IMR-90 (cell line): ENCODE measurements at regions not wholly inside any gene's neighbourhood (a gene's known extent, or its start where the extent isn't known, plus 50 kb on each side); places are given as distances from the start of the nearest gene placed in this dataset.
A peak's percentile ranks its signal among the peaks of the same experiment; 100 is the strongest.

ENCODE experiments used
- ATAC-seq: fragments of 200-7000 bp; cut with Tn5 transposase; 2 replicates; pipeline ENCODE4 v1.9.1; 2020; ENCODE audit warnings: low read depth, mild to moderate bottlenecking, moderate library complexity
- BruUV-seq: library from RNA; stranded (reverse); fragments of 400-500 nt; replicated peaks from 2 replicates; lab custom pipeline; 2021; lab: Mats Ljungman, UMichigan
- CTCF ChIA-PET: fragments of 300-600 bp; formaldehyde crosslinking; extraction: SDS; loops from one replicate; lab custom pipeline; 2021; ENCODE audit warnings: antibody characterized with exemption; lab: Yijun Ruan, JAX
- POLR2A ChIA-PET: fragments of 300-600 bp; sonication (Branson Sonifier 250); formaldehyde crosslinking; loops from one replicate; lab custom pipeline; 2022; ENCODE audit warnings: antibody characterized with exemption; ENCODE audit not compliant: unreplicated experiment; lab: Charles Lee
- DNase-seq: peaks from one replicate; pipeline ENCODE4 v3.0.0; 2013
- H2AFZ ChIP-seq: replicated peaks from 2 replicates; pipeline ENCODE3; 2013; ENCODE audit warnings: low read length, mild to moderate bottlenecking; ENCODE audit not compliant: poor library complexity
- H2AK5ac ChIP-seq: 2 replicates; pipeline ENCODE4 v1.6.1; 2013; ENCODE audit warnings: low read depth, low read length, inconsistent platforms
- H2AK9ac ChIP-seq: replicated peaks from 2 replicates; pipeline ENCODE3; 2013; ENCODE audit warnings: mild to moderate bottlenecking, low read depth, low read length, moderate library complexity; ENCODE audit not compliant: poor library complexity
- H2BK120ac ChIP-seq: 2 replicates; pipeline ENCODE4 v1.6.1; 2013; ENCODE audit warnings: low read depth, low read length, inconsistent platforms
- H2BK15ac ChIP-seq: 3 replicates; pipeline ENCODE4 v1.6.1; 2013; ENCODE audit warnings: low read depth, low read length, inconsistent platforms
- H2BK20ac ChIP-seq: 2 replicates; pipeline ENCODE4 v1.6.1; 2013; ENCODE audit warnings: low read depth, mild to moderate bottlenecking, inconsistent platforms, low read length, moderate library complexity
- H2BK5ac ChIP-seq: 2 replicates; pipeline ENCODE4 v1.6.1; 2013; ENCODE audit warnings: mild to moderate bottlenecking, low read depth, low read length, inconsistent platforms; ENCODE audit not compliant: poor library complexity, severe bottlenecking
- H3K14ac ChIP-seq: replicated peaks from 2 replicates; pipeline ENCODE4 v1.6.1; 2013; ENCODE audit warnings: low read depth, low read length, inconsistent platforms
- H3K18ac ChIP-seq: 2 replicates; pipeline ENCODE4 v1.6.1; 2013; ENCODE audit warnings: low read depth, low read length, control low read depth
- H3K23ac ChIP-seq: 2 replicates; pipeline ENCODE4 v1.6.1; 2013; ENCODE audit warnings: low read depth, low read length, inconsistent platforms
- H3K27ac ChIP-seq: 2 replicates; pipeline ENCODE4 v1.5.1; 2013; ENCODE audit warnings: mild to moderate bottlenecking, control low read depth, low read length; ENCODE audit not compliant: insufficient read depth
- H3K27me3 ChIP-seq: 2 replicates; pipeline ENCODE4 v1.6.1; 2013; ENCODE audit warnings: low read length; ENCODE audit not compliant: control insufficient read depth, insufficient read depth
- H3K36me3 ChIP-seq: 2 replicates; pipeline ENCODE4 v1.6.1; 2013; ENCODE audit warnings: low read length, mixed read lengths; ENCODE audit not compliant: control insufficient read depth, insufficient read depth
- H3K4ac ChIP-seq: 2 replicates; pipeline ENCODE4 v1.6.1; 2013; ENCODE audit warnings: low read depth, low read length, inconsistent platforms
- H3K4me1 ChIP-seq: 2 replicates; pipeline ENCODE4 v1.6.1; 2013; ENCODE audit warnings: low read length, mixed read lengths; ENCODE audit not compliant: control insufficient read depth, insufficient read depth
- H3K4me2 ChIP-seq: 2 replicates; pipeline ENCODE4 v1.6.1; 2013; ENCODE audit warnings: low read depth, mild to moderate bottlenecking, control low read depth, low read length, moderate library complexity
- H3K4me3 ChIP-seq: 2 replicates; pipeline ENCODE4 v1.5.1; 2013; ENCODE audit warnings: low read depth, mild to moderate bottlenecking, control low read depth, low read length, moderate library complexity; ENCODE audit not compliant: insufficient read depth
- H3K56ac ChIP-seq: 2 replicates; pipeline ENCODE4 v1.6.1; 2013; ENCODE audit warnings: low read length, inconsistent platforms; ENCODE audit not compliant: insufficient read depth; ENCODE audit errors: extremely low read depth
- H3K79me1 ChIP-seq, 2 experiments: 2 replicates each; pipeline ENCODE4 v1.6.1; 2013; ENCODE audit warnings: low read length in 2 of 2, inconsistent platforms in 1 of 2, low read depth in 1 of 2
- H3K9ac ChIP-seq: 2 replicates; pipeline ENCODE4 v1.6.1; 2013; ENCODE audit warnings: low read depth, low read length, control low read depth
- H3K9me1 ChIP-seq: 2 replicates; pipeline ENCODE4 v1.6.1; 2013; ENCODE audit warnings: low read length, inconsistent platforms; ENCODE audit not compliant: insufficient read depth
- H3K9me3 ChIP-seq: 2 replicates; pipeline ENCODE4 v1.6.1; 2013; ENCODE audit warnings: low read length; ENCODE audit not compliant: control insufficient read depth, insufficient read depth
- H4K20me1 ChIP-seq: 2 replicates; pipeline ENCODE4 v1.6.1; 2013; ENCODE audit warnings: low read length, inconsistent platforms; ENCODE audit not compliant: insufficient read depth
- H4K5ac ChIP-seq: 2 replicates; pipeline ENCODE4 v1.6.1; 2013; ENCODE audit warnings: mild to moderate bottlenecking, low read depth, low read length, control low read depth
- H4K8ac ChIP-seq, 2 experiments: 2 replicates each; pipeline ENCODE4 v1.6.1; 2013; ENCODE audit warnings: low read depth in 2 of 2, low read length in 2 of 2, control low read depth in 1 of 2, inconsistent platforms in 1 of 2
- H4K91ac ChIP-seq: 2 replicates; pipeline ENCODE4 v1.6.1; 2013; ENCODE audit warnings: low read depth, low read length, inconsistent platforms; ENCODE audit not compliant: insufficient read depth
- CEBPB ChIP-seq: IDR thresholded peaks from 2 replicates; pipeline ENCODE4 v1.6.1; 2012; ENCODE audit warnings: low read depth, low read length, improper control_type of control experiment
- CTCF ChIP-seq: conservative IDR thresholded peaks from 2 replicates; pipeline ENCODE4 v1.5.1; 2012; ENCODE audit warnings: mild to moderate bottlenecking, low read depth, low read length, improper control_type of control experiment
- MAFK ChIP-seq: IDR thresholded peaks from 2 replicates; pipeline ENCODE4 v1.6.1; 2012; ENCODE audit warnings: low read depth, low read length, improper control_type of control experiment
- SMC3 ChIP-seq: fragments of 150-350 bp; IDR thresholded peaks from 2 replicates; pipeline ENCODE4 v1.6.1; 2016; ENCODE audit warnings: low read depth, mild to moderate bottlenecking, antibody characterized with exemption, low read length, moderate library complexity
- USF2 ChIP-seq: fragments of 150-350 bp; IDR thresholded peaks from 2 replicates; pipeline ENCODE4 v1.6.1; 2017; ENCODE audit warnings: mild to moderate bottlenecking, antibody characterized with exemption, low read length, low read depth
- WGBS, 2 experiments: methylation state at CpG; one replicate each; pipeline versions ENCODE4 v1.1.5 to v1.1.7; 2013; ENCODE audit warnings: missing lambda C conversion rate in 2 of 2; ENCODE audit not compliant: insufficient read length in 1 of 2; ENCODE audit errors: extremely low coverage in 2 of 2; 5-methylcytosine and 5-hydroxymethylcytosine counted together
- dilution Hi-C: fragments of 300-500 bp; cut with HindIII; formaldehyde crosslinking; loops from one replicate; pipeline ENCODE4 v1.14.3; 2018; ENCODE audit warnings: low sequenced_read_pairs; ENCODE audit not compliant: unreplicated experiment
- in situ Hi-C: fragments of 300-500 bp; cut with MboI; formaldehyde crosslinking; loops from 3 replicates; pipeline ENCODE4 v1.14.3; 2019; ENCODE audit warnings: low sequenced_read_pairs, inconsistent platforms, mixed read lengths
- intact Hi-C: fragments of 100-400 bp; cut with micrococcal nuclease; formaldehyde crosslinking; loops from 2 replicates; pipeline ENCODE4 v1.10.0; 2022

DNA sequence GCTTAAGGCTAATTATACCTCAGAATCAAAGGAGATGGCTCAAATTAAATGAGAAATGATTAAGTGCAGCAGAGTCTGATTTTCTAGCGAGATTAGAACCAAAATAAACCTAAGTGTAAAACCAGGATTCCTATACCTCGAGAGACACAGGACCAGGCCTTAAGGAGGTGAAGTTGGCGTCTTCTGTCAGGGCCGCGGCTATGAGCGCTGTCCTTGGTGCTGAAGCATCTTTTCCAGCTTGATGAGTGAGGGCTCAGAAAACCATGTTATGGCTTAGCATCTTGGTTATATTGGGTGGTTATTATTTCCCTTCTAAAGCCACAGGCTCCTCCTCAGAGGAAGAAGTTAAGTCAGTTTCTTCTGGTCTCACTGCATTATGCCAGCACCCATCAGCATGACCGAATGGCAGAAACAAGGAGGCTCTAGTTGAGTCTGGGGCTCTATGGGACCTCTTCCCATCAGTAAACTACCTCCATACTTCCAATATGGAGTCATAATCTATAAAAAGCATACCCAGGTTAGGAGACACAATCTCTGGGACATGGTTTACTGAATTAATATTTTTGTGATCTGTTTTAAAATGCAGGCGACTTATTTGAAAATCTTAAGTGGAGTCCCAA lies 120.1 kb upstream of the NMNAT3 start:
- H4K8ac ChIP-seq: no peak overlapping the region
- H3K4me3 ChIP-seq: no peak overlapping the region
- no peak overlapping the region for H3K4ac ChIP-seq
- no peak overlapping the region for H3K4me2 ChIP-seq
- no peaks in the 10 kb centered on the region for H4K20me1 ChIP-seq
- H2AK9ac ChIP-seq: no peak overlapping the region
- H3K23ac ChIP-seq: no peak overlapping the region
- no peaks in the 10 kb centered on the region for H3K4me1 ChIP-seq
- no peak overlapping the region for H4K91ac ChIP-seq
- WGBS, 2 experiments: no CpG with 5 or more reads among the region's 8 CpGs
- intact Hi-C loops (no loop called here), dilution Hi-C loops (no loop called here), in situ Hi-C loops (no loop called here)
- no peaks in the 10 kb centered on the region for H3K79me1 ChIP-seq
- H2BK120ac ChIP-seq: no peak overlapping the region
- ChIA-PET CTCF (no interaction called here), POLR2A (no interaction called here)
- H3K14ac ChIP-seq: no peak overlapping the region
- peaks cover under 1% of the 10 kb centered on the region; the same call in 1 of the 2 replicates for H3K9me3 ChIP-seq
- no peak overlapping the region for H3K18ac ChIP-seq
- H3K27ac ChIP-seq: no peak overlapping the region
- no peak overlapping the region for H3K56ac ChIP-seq
- H3K36me3 ChIP-seq: no peaks in the 10 kb centered on the region
- DNase-seq: peak; percentile 6
- TF ChIP-seq CEBPB (no peak), USF2 (no peak), SMC3 (no peak), CTCF (no peak), MAFK (no peak)
- no peaks in the 10 kb centered on the region for H3K9me1 ChIP-seq
- no peak overlapping the region for H4K5ac ChIP-seq
- no peaks in the 10 kb centered on the region for H3K27me3 ChIP-seq
- no peak for ATAC-seq
- BruUV-seq: no TSS peak
- no peak overlapping the region for H2BK20ac ChIP-seq
- H2BK15ac ChIP-seq: no peak overlapping the region
- peak overlapping the region; percentile 14 for H2AFZ ChIP-seq
- no peak overlapping the region for H2AK5ac ChIP-seq
- no peak overlapping the region for H3K9ac ChIP-seq
- H2BK5ac ChIP-seq: no peak overlapping the region
